ENCODE measurements at regions not wholly inside any gene's neighbourhood (a gene's known extent, or its start where the extent isn't known, plus 50 kb on each side); places are given as distances from the start of the nearest gene placed in this dataset.

GRCh38 chr2:176447616-176448015 is 178.4 kb downstream of the MTX2 start:
- TF ChIP-seq SP1 (IDR thresholded peaks at IDR 0.05) = no peak
- TF ChIP-seq ELF4 (IDR thresholded peaks at IDR 0.05) = no peak
- no peak for TF ChIP-seq HDGF (IDR thresholded peaks at IDR 0.05; ENCODE audit: borderline replicate concordance)
- TF ChIP-seq FOXK2 (IDR thresholded peaks at IDR 0.05) = no peak
- no peak for TF ChIP-seq SUZ12 (IDR thresholded peaks at IDR 0.05)
- no peak for TF ChIP-seq NFRKB (IDR thresholded peaks at IDR 0.05)
- no peak for TF ChIP-seq CTBP1 (IDR thresholded peaks at IDR 0.05; ENCODE audit: borderline replicate concordance)
- TF ChIP-seq TARDBP (IDR thresholded peaks at IDR 0.05) = no peak
- no peak for TF ChIP-seq LEF1 (IDR thresholded peaks at IDR 0.05; ENCODE audit: borderline replicate concordance)
- TF ChIP-seq L3MBTL2 (conservative IDR thresholded peaks at IDR 0.05) = no peak

Data from HEK293T (cell line).